ENCODE measurements at regions not wholly inside any gene's neighbourhood (a gene's known extent, or its start where the extent isn't known, plus 50 kb on each side); places are given as distances from the start of the nearest gene placed in this dataset.

DNA sequence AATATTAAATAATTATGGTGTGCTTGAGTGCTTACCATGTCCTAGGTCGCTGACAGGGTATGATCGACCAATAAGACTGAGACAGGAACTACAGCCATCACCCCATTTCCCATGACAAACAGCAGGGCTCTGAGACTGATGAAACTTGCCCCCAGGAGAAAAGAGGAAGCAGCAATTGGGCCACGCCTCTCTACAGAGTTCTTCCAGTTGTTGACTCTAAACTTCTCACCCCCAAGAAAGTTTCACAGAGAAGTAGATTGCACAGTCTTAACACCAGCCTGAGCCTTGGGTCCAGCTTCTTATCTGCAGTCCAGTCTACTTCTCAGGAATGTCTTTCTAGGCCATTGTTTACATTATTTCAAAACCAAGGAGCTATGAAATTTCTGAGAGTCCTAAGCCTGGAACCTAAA, 182.2 kb upstream of the ANKRD55 start:
- no peaks in the 10 kb centered on the region for H3K27me3 ChIP-seq
- H3K4me3 ChIP-seq, result no peak overlapping the region
- WGBS, 2 donors, result 82 to 92% methylated on average over 3 of the region's 3 CpGs
- H3K27ac ChIP-seq, result no peak overlapping the region
- TF ChIP-seq POLR2A (IDR thresholded peaks at IDR 0.05), result no peak
- TF ChIP-seq, protein P1, sequence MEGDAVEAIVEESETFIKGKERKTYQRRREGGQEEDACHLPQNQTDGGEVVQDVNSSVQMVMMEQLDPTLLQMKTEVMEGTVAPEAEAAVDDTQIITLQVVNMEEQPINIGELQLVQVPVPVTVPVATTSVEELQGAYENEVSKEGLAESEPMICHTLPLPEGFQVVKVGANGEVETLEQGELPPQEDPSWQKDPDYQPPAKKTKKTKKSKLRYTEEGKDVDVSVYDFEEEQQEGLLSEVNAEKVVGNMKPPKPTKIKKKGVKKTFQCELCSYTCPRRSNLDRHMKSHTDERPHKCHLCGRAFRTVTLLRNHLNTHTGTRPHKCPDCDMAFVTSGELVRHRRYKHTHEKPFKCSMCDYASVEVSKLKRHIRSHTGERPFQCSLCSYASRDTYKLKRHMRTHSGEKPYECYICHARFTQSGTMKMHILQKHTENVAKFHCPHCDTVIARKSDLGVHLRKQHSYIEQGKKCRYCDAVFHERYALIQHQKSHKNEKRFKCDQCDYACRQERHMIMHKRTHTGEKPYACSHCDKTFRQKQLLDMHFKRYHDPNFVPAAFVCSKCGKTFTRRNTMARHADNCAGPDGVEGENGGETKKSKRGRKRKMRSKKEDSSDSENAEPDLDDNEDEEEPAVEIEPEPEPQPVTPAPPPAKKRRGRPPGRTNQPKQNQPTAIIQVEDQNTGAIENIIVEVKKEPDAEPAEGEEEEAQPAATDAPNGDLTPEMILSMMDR (IDR thresholded peaks at IDR 0.05), result no peak
- intact Hi-C loops (cut with DNase I; ENCODE audit: low total_unique reads), result no loop called here
- H3K9me3 ChIP-seq, result no peaks in the 10 kb centered on the region
- H3K4me1 ChIP-seq, result peaks cover 8% of the 10 kb centered on the region
- no peaks in the 10 kb centered on the region for H3K36me3 ChIP-seq (ENCODE audit: low read depth, missing control alignments)
- peak; percentile 27 for DNase-seq

DNA sequence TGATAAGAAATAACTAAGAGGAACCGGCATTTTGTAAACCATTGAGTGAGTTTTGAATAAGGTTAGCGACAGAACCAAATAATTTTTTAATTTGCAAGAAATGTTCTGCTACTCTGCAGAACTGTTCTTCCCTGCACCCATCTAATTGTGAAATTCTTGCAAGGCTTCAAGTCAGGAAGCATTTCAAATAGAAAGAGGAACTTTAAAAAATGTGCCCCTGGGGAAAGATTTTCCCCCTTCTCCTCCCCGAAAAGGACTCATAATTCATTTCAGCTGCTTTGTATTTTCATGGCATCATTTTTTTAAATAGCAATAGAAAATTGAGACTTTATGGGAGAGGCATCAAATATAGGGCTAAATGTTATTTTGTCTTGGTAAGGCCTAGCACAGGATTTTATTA, 180.9 kb upstream of the ANKRD55 start:
- DNase-seq, result no peak
- intact Hi-C loops (cut with DNase I; ENCODE audit: low total_unique reads), result no loop called here
- TF ChIP-seq, protein P1 (IDR thresholded peaks at IDR 0.05), result no peak
- no peak for TF ChIP-seq POLR2A (IDR thresholded peaks at IDR 0.05)
- H3K9me3 ChIP-seq, result no peaks in the 10 kb centered on the region
- 59 to 60% methylated on average over 3 of the region's 3 CpGs for WGBS, 2 donors
- no peaks in the 10 kb centered on the region for H3K27me3 ChIP-seq
- no peak overlapping the region for H3K4me3 ChIP-seq
- no peaks in the 10 kb centered on the region for H3K36me3 ChIP-seq (ENCODE audit: low read depth, missing control alignments)
- peaks cover 8% of the 10 kb centered on the region for H3K4me1 ChIP-seq
- H3K27ac ChIP-seq, result no peak overlapping the region

DNA sequence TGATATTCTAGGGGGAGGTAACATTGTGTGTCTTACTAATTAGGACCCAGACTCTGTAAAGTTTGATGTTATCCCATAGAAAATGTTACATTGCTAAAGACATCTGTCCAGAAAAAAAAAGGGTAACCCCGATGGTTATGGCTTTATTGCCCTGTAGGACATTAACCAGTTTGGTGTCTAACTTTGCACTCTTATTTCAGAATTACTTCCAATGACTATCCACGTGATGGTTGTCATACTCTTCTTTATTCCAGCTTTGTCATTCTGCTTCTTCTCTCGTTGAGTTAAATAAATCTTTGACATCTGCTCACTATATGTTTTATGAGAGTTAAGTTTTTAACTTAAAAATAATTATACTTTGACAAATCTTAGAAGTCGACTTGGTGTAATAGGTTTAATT, 180.4 kb upstream of the ANKRD55 start:
- DNase-seq, result no peak
- TF ChIP-seq, protein P1 (IDR thresholded peaks at IDR 0.05), result no peak
- no peak for TF ChIP-seq POLR2A (IDR thresholded peaks at IDR 0.05)
- Histone ChIP-seq H3K27ac (no peak overlapping the region), H3K4me1 (peaks cover 8% of the 10 kb centered on the region), H3K27me3 (no peaks in the 10 kb centered on the region), H3K9me3 (no peaks in the 10 kb centered on the region), H3K4me3 (no peak overlapping the region), H3K36me3 (ENCODE audit: low read depth, missing control alignments) (no peaks in the 10 kb centered on the region)
- intact Hi-C loops (cut with DNase I; ENCODE audit: low total_unique reads), result no loop called here
- WGBS, 2 donors, result 67 to 69% methylated on average over 4 of the region's 4 CpGs

- TF ChIP-seq, protein P1 (IDR thresholded peaks at IDR 0.05), result no peak
- TF ChIP-seq POLR2A (IDR thresholded peaks at IDR 0.05), result no peak
- 60 to 66% methylated on average over 9 of the region's 9 CpGs for WGBS, 2 donors
- Histone ChIP-seq H3K4me1 (peaks cover 8% of the 10 kb centered on the region), H3K9me3 (no peaks in the 10 kb centered on the region), H3K4me3 (no peak overlapping the region), H3K27ac (no peak overlapping the region), H3K36me3 (ENCODE audit: low read depth, missing control alignments) (no peaks in the 10 kb centered on the region), H3K27me3 (no peaks in the 10 kb centered on the region)
- intact Hi-C loops (cut with DNase I; ENCODE audit: low total_unique reads), result no loop called here
- peak; percentile 53 for DNase-seq
Measured at GRCh38 chr5:56412601-56413379, 179.7 kb upstream of the ANKRD55 start.

DNA sequence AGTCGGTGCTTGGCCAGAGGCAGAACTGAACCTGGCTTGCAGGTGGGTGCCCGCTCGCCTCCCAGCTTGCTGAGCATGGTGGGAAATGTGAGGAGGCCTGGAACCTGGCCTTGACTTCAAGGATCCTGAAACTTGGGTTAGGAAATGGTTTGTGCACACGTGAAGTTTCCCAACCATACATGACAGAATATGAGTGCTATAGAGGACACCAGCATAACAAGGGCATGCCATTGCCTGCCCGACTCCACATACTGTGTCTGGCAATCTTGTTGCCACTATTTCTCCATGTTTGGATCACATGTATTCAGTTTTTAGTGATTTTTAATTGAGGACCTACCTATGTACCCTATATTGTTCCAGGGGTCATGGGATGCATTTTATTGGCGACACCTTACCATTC, 177.6 kb upstream of the ANKRD55 start:
- 95 to 97% methylated on average over 6 of the region's 6 CpGs for WGBS, 2 donors
- Histone ChIP-seq H3K4me1 (peaks cover 7% of the 10 kb centered on the region), H3K27ac (no peak overlapping the region), H3K4me3 (no peak overlapping the region), H3K27me3 (no peaks in the 10 kb centered on the region), H3K36me3 (ENCODE audit: low read depth, missing control alignments) (no peaks in the 10 kb centered on the region), H3K9me3 (no peaks in the 10 kb centered on the region)
- TF ChIP-seq POLR2A (IDR thresholded peaks at IDR 0.05), result no peak
- TF ChIP-seq, protein P1 (IDR thresholded peaks at IDR 0.05), result no peak
- intact Hi-C loops (cut with DNase I; ENCODE audit: low total_unique reads), result no loop called here
- DNase-seq, result no peak

Measured in testis (tissue), 2 donors.